Stimulated activated CD4-positive, alpha-beta T cell treated with anti-CD3 and anti-CD28 coated beads, Interleukin-12 subunit alpha, Interleukin-12 subunit beta, amount 100 ng/mL, for 48 hours (primary cell): ENCODE measurements at regions not wholly inside any gene's neighbourhood (a gene's known extent, or its start where the extent isn't known, plus 50 kb on each side); places are given as distances from the start of the nearest gene placed in this dataset.

Experiments
- DNase-seq, 3 donors: peaks; one replicate each; pipeline ENCODE4 v3.0.0-alpha.2; 2020; ENCODE audit warnings: low read depth in 2 of 3, low spot score in 1 of 3

- DNase-seq, result no peak
Observed at GRCh38 chr12:92331383-92331782, 185.7 kb upstream of the BTG1 start.

- no peak for DNase-seq
Observed at GRCh38 chr12:92330654-92331053, 185.0 kb upstream of the BTG1 start.

- no peak for DNase-seq
Observed at GRCh38 chr12:92326877-92327276, 181.2 kb upstream of the BTG1 start.

GRCh38 chr12:92324849-92325500 lies 179.3 kb upstream of the BTG1 start:
- DNase-seq, result no peak

- no peak for DNase-seq
Observed at GRCh38 chr12:92312463-92312964, 166.9 kb upstream of the BTG1 start.

- no peak for DNase-seq
Observed at GRCh38 chr12:92304371-92305055, 158.9 kb upstream of the BTG1 start.

- no peak for DNase-seq
Observed at GRCh38 chr12:92302041-92302829, 156.6 kb upstream of the BTG1 start.

GRCh38 chr12:92301356-92301755 lies 155.7 kb upstream of the BTG1 start:
- DNase-seq, result no peak

- no peak for DNase-seq
Observed at GRCh38 chr12:92300777-92301176, 155.1 kb upstream of the BTG1 start.

GRCh38 chr12:92299744-92300143 lies 154.1 kb upstream of the BTG1 start:
- DNase-seq, result no peak

GRCh38 chr12:92299344-92299743 lies 153.7 kb upstream of the BTG1 start:
- no peak for DNase-seq

- no peak for DNase-seq
Observed at GRCh38 chr12:92297932-92298696, 152.5 kb upstream of the BTG1 start.

GRCh38 chr12:92297405-92297804 lies 151.8 kb upstream of the BTG1 start:
- no peak for DNase-seq

- DNase-seq, result no peak
Observed at GRCh38 chr12:92295523-92295922, 149.9 kb upstream of the BTG1 start.

- no peak for DNase-seq
Observed at GRCh38 chr12:92294676-92295440, 149.2 kb upstream of the BTG1 start.

- DNase-seq, result no peak
Observed at GRCh38 chr12:92292016-92292415, 146.4 kb upstream of the BTG1 start.

GRCh38 chr12:92290886-92291285 lies 145.2 kb upstream of the BTG1 start:
- no peak for DNase-seq

- no peak for DNase-seq
Observed at GRCh38 chr12:92290350-92290695, 144.7 kb upstream of the BTG1 start.

- DNase-seq, result no peak
Observed at GRCh38 chr12:92289629-92290349, 144.1 kb upstream of the BTG1 start.

GRCh38 chr12:92288561-92288960 lies 142.9 kb upstream of the BTG1 start:
- no peak for DNase-seq
